Mesendoderm (in vitro differentiated cells): ENCODE measurements at regions not wholly inside any gene's neighbourhood (a gene's known extent, or its start where the extent isn't known, plus 50 kb on each side); places are given as distances from the start of the nearest gene placed in this dataset.

Source experiments
- DNase-seq: peaks from one replicate; pipeline ENCODE4 v3.0.0; 2013
- H2AK5ac ChIP-seq: 2 replicates; pipeline ENCODE4 v1.6.1; 2013; ENCODE audit warnings: low read length, inconsistent platforms
- H2BK120ac ChIP-seq: 2 replicates; pipeline ENCODE4 v1.6.1; 2013; ENCODE audit warnings: low read depth, mild to moderate bottlenecking, low read length, moderate library complexity, mixed read lengths
- H2BK15ac ChIP-seq: replicated peaks from 2 replicates; pipeline ENCODE4 v1.6.1; 2013; ENCODE audit warnings: low read depth, mild to moderate bottlenecking, moderate library complexity
- H2BK5ac ChIP-seq: 2 replicates; pipeline ENCODE4 v1.6.1; 2013; ENCODE audit warnings: low read length, inconsistent platforms
- H3K18ac ChIP-seq: 2 replicates; pipeline ENCODE4 v1.6.1; 2013; ENCODE audit warnings: mild to moderate bottlenecking, low read length, mixed read lengths
- H3K23ac ChIP-seq: one replicate; pipeline ENCODE4 v1.6.1; 2013; ENCODE audit warnings: low read length
- H3K27ac ChIP-seq: 2 replicates; pipeline ENCODE4 v1.5.1; 2013; ENCODE audit warnings: low read depth, mild to moderate bottlenecking, inconsistent platforms, low read length, moderate library complexity
- H3K27me3 ChIP-seq: 2 replicates; pipeline ENCODE4 v1.6.1; 2013; ENCODE audit warnings: low read length, control low read depth, mild to moderate bottlenecking, inconsistent platforms; ENCODE audit not compliant: insufficient read depth, poor library complexity
- H3K36me3 ChIP-seq: 2 replicates; pipeline ENCODE4 v1.6.1; 2013; ENCODE audit warnings: low read length, inconsistent platforms; ENCODE audit not compliant: control insufficient read depth, insufficient read depth
- H3K4ac ChIP-seq: one replicate; pipeline ENCODE4 v1.6.1; 2013; ENCODE audit warnings: low read depth, mild to moderate bottlenecking, low read length, moderate library complexity
- H3K4me1 ChIP-seq: 2 replicates; pipeline ENCODE4 v1.6.1; 2013; ENCODE audit warnings: low read depth, low read length, inconsistent platforms; ENCODE audit not compliant: control insufficient read depth
- H3K4me2 ChIP-seq: 2 replicates; pipeline ENCODE4 v1.6.1; 2013; ENCODE audit warnings: low read length
- H3K4me3 ChIP-seq: 2 replicates; pipeline ENCODE4 v1.5.1; 2013; ENCODE audit warnings: mild to moderate bottlenecking, low read length
- H3K56ac ChIP-seq: one replicate; pipeline ENCODE4 v1.6.1; 2013; ENCODE audit warnings: low read length
- H3K79me1 ChIP-seq: 2 replicates; pipeline ENCODE4 v1.6.1; 2013; ENCODE audit warnings: low read length, inconsistent platforms
- H3K79me2 ChIP-seq: 2 replicates; pipeline ENCODE4 v1.6.1; 2013; ENCODE audit warnings: mild to moderate bottlenecking, low read length; ENCODE audit not compliant: control insufficient read depth, insufficient read depth
- H3K9ac ChIP-seq: 2 replicates; pipeline ENCODE4 v1.6.1; 2013; ENCODE audit warnings: low read length, inconsistent platforms
- H4K5ac ChIP-seq: one replicate; pipeline ENCODE4 v1.6.1; 2013; ENCODE audit warnings: low read length
- H4K8ac ChIP-seq: one replicate; pipeline ENCODE4 v1.6.1; 2013; ENCODE audit warnings: low read depth, mild to moderate bottlenecking, control low read depth, low read length, moderate library complexity
- WGBS: extraction: QIAGEN DNeasy Blood & Tissue Kit; methylation state at CpG from one replicate; pipeline ENCODE4 v1.1.7; 2013; ENCODE audit warnings: low lambda C conversion rate, missing lambda C conversion rate; ENCODE audit not compliant: insufficient coverage; ENCODE audit errors: extremely low coverage; 5-methylcytosine and 5-hydroxymethylcytosine counted together

- Histone ChIP-seq H3K36me3 (no peaks in the 10 kb centered on the region), H4K8ac (no peak overlapping the region), H3K18ac (no peak overlapping the region), H2AK5ac (no peak overlapping the region), H3K4ac (no peak overlapping the region), H3K9ac (no peak overlapping the region), H3K4me3 (no peak overlapping the region), H3K4me2 (no peak overlapping the region), H2BK5ac (no peak overlapping the region), H2BK120ac (no peak overlapping the region), H3K79me2 (no peaks in the 10 kb centered on the region), H3K27me3 (no peaks in the 10 kb centered on the region), H3K4me1 (no peaks in the 10 kb centered on the region), H3K56ac (no peak overlapping the region), H4K5ac (no peak overlapping the region), H3K23ac (no peak overlapping the region), H3K27ac (no peak overlapping the region), H2BK15ac (no peak overlapping the region), H3K79me1 (no peaks in the 10 kb centered on the region)
- no peak for DNase-seq
- no CpG with 5 or more reads among the region's 2 CpGs for WGBS
Observed at GRCh38 chr20:52280407-52280806, 88.8 kb upstream of the ZFP64 start.

GRCh38 chr20:52279706-52280105 lies 88.1 kb upstream of the ZFP64 start:
- H3K27ac ChIP-seq, result no peak overlapping the region
- WGBS, result no CpG with 5 or more reads among the region's 2 CpGs

GRCh38 chr20:52275181-52275691 lies 83.7 kb upstream of the ZFP64 start:
- no peak overlapping the region for H3K4ac ChIP-seq
- no peak overlapping the region for H3K27ac ChIP-seq
- no peak overlapping the region for H4K5ac ChIP-seq
- no peak overlapping the region for H2BK120ac ChIP-seq
- H3K27me3 ChIP-seq, result no peaks in the 10 kb centered on the region
- H3K23ac ChIP-seq, result no peak overlapping the region
- H3K36me3 ChIP-seq, result no peaks in the 10 kb centered on the region
- no peak overlapping the region for H3K9ac ChIP-seq
- H3K4me3 ChIP-seq, result no peak overlapping the region
- no peak overlapping the region for H2AK5ac ChIP-seq
- no peak for DNase-seq
- no peak overlapping the region for H2BK15ac ChIP-seq
- H3K56ac ChIP-seq, result no peak overlapping the region
- no peaks in the 10 kb centered on the region for H3K4me1 ChIP-seq
- H3K79me2 ChIP-seq, result no peaks in the 10 kb centered on the region
- WGBS, result no CpG with 5 or more reads among the region's 3 CpGs
- no peak overlapping the region for H3K18ac ChIP-seq
- H2BK5ac ChIP-seq, result no peak overlapping the region
- H3K79me1 ChIP-seq, result no peaks in the 10 kb centered on the region
- no peak overlapping the region for H3K4me2 ChIP-seq
- H4K8ac ChIP-seq, result no peak overlapping the region

More at GRCh38 chr20:52279706-52280105, 88.1 kb upstream of the ZFP64 start:
- Histone ChIP-seq H3K56ac (no peak overlapping the region), H4K5ac (no peak overlapping the region), H3K4me1 (no peaks in the 10 kb centered on the region), H3K23ac (no peak overlapping the region), H2BK5ac (no peak overlapping the region), H3K4ac (no peak overlapping the region), H2BK120ac (no peak overlapping the region), H3K4me2 (no peak overlapping the region), H2AK5ac (no peak overlapping the region), H3K79me1 (no peaks in the 10 kb centered on the region), H2BK15ac (no peak overlapping the region), H3K18ac (no peak overlapping the region), H3K27me3 (no peaks in the 10 kb centered on the region), H4K8ac (no peak overlapping the region), H3K9ac (no peak overlapping the region), H3K79me2 (no peaks in the 10 kb centered on the region), H3K36me3 (no peaks in the 10 kb centered on the region), H3K4me3 (no peak overlapping the region)
- DNase-seq, result no peak

DNA sequence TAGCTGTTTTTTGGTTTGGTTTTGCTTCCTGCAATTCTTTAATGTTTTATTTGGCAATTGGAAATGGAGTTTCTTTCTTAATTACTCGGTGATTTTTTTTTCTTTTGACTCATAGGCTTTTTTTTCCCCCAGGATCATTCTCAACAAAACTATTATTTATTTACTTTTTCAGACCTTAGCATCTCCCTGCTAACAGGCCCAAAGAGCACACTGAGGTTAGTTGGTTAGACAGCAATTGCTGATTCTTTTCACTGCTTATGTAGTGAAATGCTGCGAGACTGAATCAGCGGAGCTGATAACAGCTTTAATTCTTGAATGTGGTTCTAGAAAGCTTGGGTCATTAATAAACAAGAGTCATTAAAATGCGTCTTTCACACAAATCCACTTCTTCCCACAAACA lies 79.1 kb upstream of the ZFP64 start:
- WGBS, result no CpG with 5 or more reads among the region's 4 CpGs
- Histone ChIP-seq H3K56ac (no peak overlapping the region), H3K4me3 (no peak overlapping the region), H2AK5ac (no peak overlapping the region), H3K79me2 (no peaks in the 10 kb centered on the region), H2BK5ac (no peak overlapping the region), H3K9ac (no peak overlapping the region), H4K8ac (no peak overlapping the region), H2BK120ac (no peak overlapping the region), H3K4me2 (no peak overlapping the region), H3K27ac (no peak overlapping the region), H3K4ac (no peak overlapping the region), H3K27me3 (no peaks in the 10 kb centered on the region), H3K79me1 (no peaks in the 10 kb centered on the region), H4K5ac (no peak overlapping the region), H3K36me3 (no peaks in the 10 kb centered on the region), H3K4me1 (no peaks in the 10 kb centered on the region), H3K23ac (no peak overlapping the region), H2BK15ac (no peak overlapping the region), H3K18ac (no peak overlapping the region)
- DNase-seq, result no peak

DNA sequence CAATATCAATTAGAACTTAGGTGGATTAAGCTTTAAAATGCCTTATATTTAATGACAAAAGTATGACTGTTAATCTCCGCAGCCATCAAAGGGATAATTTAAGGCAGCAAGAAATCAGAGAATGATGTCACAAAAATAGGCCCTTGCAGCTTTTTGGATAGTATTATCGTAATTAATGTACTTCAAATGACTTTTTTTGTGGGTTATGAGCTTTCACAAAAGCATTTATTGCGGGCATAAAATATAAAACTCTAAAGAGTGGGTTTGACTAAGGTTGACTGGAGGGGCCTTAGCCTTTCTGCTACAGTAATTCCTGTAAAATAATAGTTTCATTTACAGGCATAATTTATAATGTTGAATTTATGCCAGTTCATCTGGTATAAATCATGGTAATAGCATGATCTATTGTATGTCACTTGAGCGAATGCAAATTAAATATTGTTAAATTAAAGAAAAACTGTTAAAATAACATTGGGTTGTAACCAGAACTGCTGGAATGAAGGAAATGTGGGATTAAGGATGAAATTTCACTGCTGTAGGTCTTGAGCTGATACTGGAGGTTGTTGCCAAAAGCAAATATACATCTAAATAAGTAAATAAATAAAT lies 78.5 kb upstream of the ZFP64 start:
- Histone ChIP-seq H2BK15ac (no peak overlapping the region), H4K5ac (no peak overlapping the region), H3K56ac (no peak overlapping the region), H2BK5ac (no peak overlapping the region), H3K4ac (no peak overlapping the region), H3K23ac (no peak overlapping the region), H2BK120ac (no peak overlapping the region), H2AK5ac (no peak overlapping the region), H4K8ac (no peak overlapping the region), H3K4me3 (no peak overlapping the region), H3K36me3 (no peaks in the 10 kb centered on the region), H3K27me3 (no peaks in the 10 kb centered on the region), H3K18ac (no peak overlapping the region), H3K79me2 (no peaks in the 10 kb centered on the region), H3K4me1 (no peaks in the 10 kb centered on the region), H3K4me2 (no peak overlapping the region), H3K27ac (no peak overlapping the region), H3K79me1 (no peaks in the 10 kb centered on the region), H3K9ac (no peak overlapping the region)
- DNase-seq, result no peak
- WGBS, result no CpG with 5 or more reads among the region's 4 CpGs

- no peak overlapping the region for H2AK5ac ChIP-seq
- H3K79me1 ChIP-seq, result no peaks in the 10 kb centered on the region
- DNase-seq, result no peak
- H3K23ac ChIP-seq, result no peak overlapping the region
- no peak overlapping the region for H4K5ac ChIP-seq
- no peak overlapping the region for H3K27ac ChIP-seq
- H3K56ac ChIP-seq, result no peak overlapping the region
- H3K4me2 ChIP-seq, result no peak overlapping the region
- H3K4ac ChIP-seq, result no peak overlapping the region
- no peak overlapping the region for H3K9ac ChIP-seq
- H3K27me3 ChIP-seq, result no peaks in the 10 kb centered on the region
- no peak overlapping the region for H4K8ac ChIP-seq
- H2BK15ac ChIP-seq, result no peak overlapping the region
- no peak overlapping the region for H2BK5ac ChIP-seq
- no peak overlapping the region for H3K18ac ChIP-seq
- no peak overlapping the region for H3K4me3 ChIP-seq
- H2BK120ac ChIP-seq, result no peak overlapping the region
- no peaks in the 10 kb centered on the region for H3K36me3 ChIP-seq
- H3K79me2 ChIP-seq, result no peaks in the 10 kb centered on the region
- no peaks in the 10 kb centered on the region for H3K4me1 ChIP-seq
- no CpG with 5 or more reads among the region's 7 CpGs for WGBS
Observed at GRCh38 chr20:52269321-52269720, 77.7 kb upstream of the ZFP64 start.
